H9 (cell line): ENCODE measurements at regions not wholly inside any gene's neighbourhood (a gene's known extent, or its start where the extent isn't known, plus 50 kb on each side); places are given as distances from the start of the nearest gene placed in this dataset.

Experiments used
- DNase-seq: peaks from one replicate; pipeline ENCODE4 v3.0.0-alpha.2; 2017
- H2AFZ ChIP-seq: one replicate; pipeline ENCODE4 v1.6.1; 2013; ENCODE audit warnings: mild to moderate bottlenecking, low read length, control low read depth, moderate library complexity
- H2AK5ac ChIP-seq: 2 replicates; pipeline ENCODE4 v1.6.1; 2013; ENCODE audit warnings: low read length, control low read depth, mixed read lengths; ENCODE audit not compliant: insufficient read length
- H2BK120ac ChIP-seq: one replicate; pipeline ENCODE4 v1.6.1; 2013; ENCODE audit warnings: low read depth, mild to moderate bottlenecking, low read length, control low read depth, inconsistent platforms; ENCODE audit not compliant: poor library complexity, severe bottlenecking
- H2BK12ac ChIP-seq: 2 replicates; pipeline ENCODE4 v1.6.1; 2013; ENCODE audit warnings: low read length, control low read depth, mixed read lengths, low read depth; ENCODE audit not compliant: insufficient read length
- H2BK15ac ChIP-seq: 2 replicates; pipeline ENCODE4 v1.6.1; 2013; ENCODE audit warnings: low read depth, low read length, control low read depth
- H2BK20ac ChIP-seq: one replicate; pipeline ENCODE4 v1.6.1; 2013; ENCODE audit warnings: low read depth, mild to moderate bottlenecking, low read length, control low read depth, inconsistent platforms; ENCODE audit not compliant: poor library complexity, severe bottlenecking
- H2BK5ac ChIP-seq: 2 replicates; pipeline ENCODE4 v1.6.1; 2013; ENCODE audit warnings: low read length, control low read depth, mixed read lengths; ENCODE audit not compliant: insufficient read length
- H3K14ac ChIP-seq: 2 replicates; pipeline ENCODE4 v1.6.1; 2013; ENCODE audit warnings: low read length, control low read depth; ENCODE audit not compliant: insufficient read depth
- H3K18ac ChIP-seq: 2 replicates; pipeline ENCODE4 v1.6.1; 2013; ENCODE audit warnings: low read depth, mild to moderate bottlenecking, mixed read lengths, low read length, control low read depth; ENCODE audit not compliant: insufficient read length
- H3K23ac ChIP-seq: 2 replicates; pipeline ENCODE4 v1.6.1; 2013; ENCODE audit warnings: low read length, control low read depth, mixed read lengths, low read depth; ENCODE audit not compliant: insufficient read length
- H3K23me2 ChIP-seq: 2 replicates; pipeline ENCODE4 v1.6.1; 2013; ENCODE audit warnings: low read depth, mild to moderate bottlenecking, mixed read lengths, low read length, control low read depth; ENCODE audit not compliant: insufficient read length, poor library complexity, severe bottlenecking
- H3K27ac ChIP-seq: 2 replicates; pipeline ENCODE4 v1.5.1; 2013; ENCODE audit warnings: low read length, control low read depth, mixed read lengths, low read depth; ENCODE audit not compliant: insufficient read length
- H3K27me3 ChIP-seq: 2 replicates; pipeline ENCODE4 v1.6.1; 2013; ENCODE audit warnings: low read length, control low read depth, inconsistent platforms; ENCODE audit not compliant: insufficient read depth
- H3K4ac ChIP-seq: 2 replicates; pipeline ENCODE4 v1.6.1; 2013; ENCODE audit warnings: low read depth, mild to moderate bottlenecking, control low read depth, inconsistent platforms, low read length, moderate library complexity
- H3K4me1 ChIP-seq: 2 replicates; pipeline ENCODE4 v1.6.1; 2013; ENCODE audit warnings: low read length, control low read depth, inconsistent platforms; ENCODE audit not compliant: insufficient read depth
- H3K4me2 ChIP-seq: 2 replicates; pipeline ENCODE4 v1.6.1; 2013; ENCODE audit warnings: low read length, control low read depth, mixed read lengths; ENCODE audit not compliant: insufficient read length, insufficient read depth
- H3K56ac ChIP-seq: 2 replicates; pipeline ENCODE4 v1.6.1; 2013; ENCODE audit warnings: low read depth, mild to moderate bottlenecking, mixed read lengths, low read length, control low read depth; ENCODE audit not compliant: insufficient read length
- H3K79me1 ChIP-seq: 2 replicates; pipeline ENCODE4 v1.6.1; 2013; ENCODE audit warnings: low read depth, mild to moderate bottlenecking, moderate library complexity, low read length, control low read depth, inconsistent platforms; ENCODE audit not compliant: insufficient read depth, poor library complexity, severe bottlenecking
- H3K79me2 ChIP-seq: 2 replicates; pipeline ENCODE4 v1.6.1; 2013; ENCODE audit warnings: low read length, control low read depth, inconsistent platforms; ENCODE audit not compliant: insufficient read depth
- H3K9ac ChIP-seq: 2 replicates; pipeline ENCODE4 v1.6.1; 2013; ENCODE audit warnings: low read length, control low read depth, mixed read lengths; ENCODE audit not compliant: insufficient read length; ENCODE audit errors: extremely low read depth
- H3K9me3 ChIP-seq: one replicate; pipeline ENCODE4 v1.6.1; 2013; ENCODE audit warnings: low read depth, low read length, inconsistent platforms; ENCODE audit not compliant: control insufficient read depth
- H3T11ph ChIP-seq: one replicate; pipeline ENCODE4 v1.6.1; 2013; ENCODE audit warnings: mild to moderate bottlenecking, low read length, control low read depth, inconsistent platforms
- H4K20me1 ChIP-seq: one replicate; pipeline ENCODE4 v1.6.1; 2013; ENCODE audit not compliant: control insufficient read depth, insufficient read length, insufficient read depth
- H4K5ac ChIP-seq: 2 replicates; pipeline ENCODE4 v1.6.1; 2013; ENCODE audit warnings: low read depth, mild to moderate bottlenecking, mixed read lengths, low read length, control low read depth; ENCODE audit not compliant: insufficient read length
- H4K8ac ChIP-seq: replicated peaks from 2 replicates; pipeline ENCODE4 v1.6.1; 2013; ENCODE audit warnings: low read length, control low read depth, mixed read lengths, low read depth; ENCODE audit not compliant: insufficient read length
- H4K91ac ChIP-seq: 2 replicates; pipeline ENCODE4 v1.6.1; 2013; ENCODE audit warnings: low read depth, mild to moderate bottlenecking, moderate library complexity, mixed read lengths, low read length, control low read depth; ENCODE audit not compliant: insufficient read length
- H3K27ac Mint-ChIP-seq, 3 experiments: 2 replicates in 2 of 3; 3 replicates in 1 of 3; pipeline ENCODE4 v1.8.0; 2020 to 2021; ENCODE audit warnings: mixed read lengths in 3 of 3, mild to moderate bottlenecking in 1 of 3, moderate library complexity in 1 of 3
- H3K27me3 Mint-ChIP-seq: 2 replicates; pipeline ENCODE4 v1.8.0; 2021; ENCODE audit warnings: low read depth, mild to moderate bottlenecking, moderate library complexity, mixed read lengths
- H3K36me3 Mint-ChIP-seq, 3 experiments: 2 replicates in 2 of 3; 3 replicates in 1 of 3; pipeline ENCODE4 v1.8.0; 2020 to 2021; ENCODE audit warnings: low read depth in 3 of 3, mixed read lengths in 3 of 3; ENCODE audit not compliant: insufficient read depth in 1 of 3
- H3K4me1 Mint-ChIP-seq, 2 experiments: 2 replicates each; pipeline ENCODE4 v1.8.0; 2020; ENCODE audit warnings: mixed read lengths in 2 of 2
- H3K4me3 Mint-ChIP-seq, 2 experiments: 2 replicates in 1 of 2; 3 replicates in 1 of 2; pipeline ENCODE4 v1.8.0; 2020 to 2021; ENCODE audit warnings: mild to moderate bottlenecking in 2 of 2, mixed read lengths in 2 of 2, moderate library complexity in 1 of 2
- H3K9me3 Mint-ChIP-seq, 2 experiments: 2 replicates in 1 of 2; 3 replicates in 1 of 2; pipeline ENCODE4 v1.8.0; 2020; ENCODE audit warnings: mild to moderate bottlenecking in 2 of 2, mixed read lengths in 2 of 2, moderate library complexity in 1 of 2
- WGBS: extraction: QIAGEN DNeasy Blood & Tissue Kit; methylation state at CpG from one replicate; pipeline ENCODE4 v1.1.7; 2013; ENCODE audit warnings: missing lambda C conversion rate, low lambda C conversion rate, mixed read lengths; ENCODE audit not compliant: insufficient read length; ENCODE audit errors: extremely low coverage; 5-methylcytosine and 5-hydroxymethylcytosine counted together
- TF ChIP-seq, protein P1 (sequence below): fragments of 200-600 bp; sonication (generic); conservative IDR thresholded peaks from 3 replicates; pipeline ENCODE4 v1.8.0; 2021; ENCODE audit warnings: antibody characterized with exemption, mild to moderate bottlenecking

GRCh38 chr4:176970853-176971252 is 178.1 kb upstream of the VEGFC start:
- no peak overlapping the region for H3K27ac ChIP-seq
- H4K20me1 ChIP-seq, result no peaks in the 10 kb centered on the region
- H4K91ac ChIP-seq, result no peak overlapping the region
- H3K9me3 Mint-ChIP-seq, result no peaks in the 10 kb centered on the region
- H3K79me1 ChIP-seq, result no peaks in the 10 kb centered on the region
- no peaks in the 10 kb centered on the region for H3K36me3 Mint-ChIP-seq
- H3K14ac ChIP-seq, result no peak overlapping the region
- no peak overlapping the region for H2BK5ac ChIP-seq
- no peaks in the 10 kb centered on the region for H3K9me3 ChIP-seq
- no peaks in the 10 kb centered on the region for H3K27me3 ChIP-seq
- H2BK15ac ChIP-seq, result no peak overlapping the region
- H3K4me2 ChIP-seq, result no peak overlapping the region
- no peak overlapping the region for H3K56ac ChIP-seq
- no peaks in the 10 kb centered on the region for H3K27me3 Mint-ChIP-seq
- peaks cover 0 to 5% of the 10 kb centered on the region in 2 experiments for H3K4me1 Mint-ChIP-seq
- H3K4me1 ChIP-seq, result no peaks in the 10 kb centered on the region
- H2BK120ac ChIP-seq, result no peak overlapping the region
- H3K9ac ChIP-seq, result no peak overlapping the region
- no peak overlapping the region for H4K8ac ChIP-seq
- H3K79me2 ChIP-seq, result no peaks in the 10 kb centered on the region
- no peak overlapping the region for H3K4ac ChIP-seq
- TF ChIP-seq, protein P1, sequence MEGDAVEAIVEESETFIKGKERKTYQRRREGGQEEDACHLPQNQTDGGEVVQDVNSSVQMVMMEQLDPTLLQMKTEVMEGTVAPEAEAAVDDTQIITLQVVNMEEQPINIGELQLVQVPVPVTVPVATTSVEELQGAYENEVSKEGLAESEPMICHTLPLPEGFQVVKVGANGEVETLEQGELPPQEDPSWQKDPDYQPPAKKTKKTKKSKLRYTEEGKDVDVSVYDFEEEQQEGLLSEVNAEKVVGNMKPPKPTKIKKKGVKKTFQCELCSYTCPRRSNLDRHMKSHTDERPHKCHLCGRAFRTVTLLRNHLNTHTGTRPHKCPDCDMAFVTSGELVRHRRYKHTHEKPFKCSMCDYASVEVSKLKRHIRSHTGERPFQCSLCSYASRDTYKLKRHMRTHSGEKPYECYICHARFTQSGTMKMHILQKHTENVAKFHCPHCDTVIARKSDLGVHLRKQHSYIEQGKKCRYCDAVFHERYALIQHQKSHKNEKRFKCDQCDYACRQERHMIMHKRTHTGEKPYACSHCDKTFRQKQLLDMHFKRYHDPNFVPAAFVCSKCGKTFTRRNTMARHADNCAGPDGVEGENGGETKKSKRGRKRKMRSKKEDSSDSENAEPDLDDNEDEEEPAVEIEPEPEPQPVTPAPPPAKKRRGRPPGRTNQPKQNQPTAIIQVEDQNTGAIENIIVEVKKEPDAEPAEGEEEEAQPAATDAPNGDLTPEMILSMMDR, result no peak
- no peaks in the 10 kb centered on the region for H3K23me2 ChIP-seq
- H2AFZ ChIP-seq, result no peak overlapping the region
- H2BK20ac ChIP-seq, result no peak overlapping the region
- H3K27ac Mint-ChIP-seq, result no peak overlapping the region
- no peak overlapping the region for H3K4me3 Mint-ChIP-seq
- no peak for DNase-seq
- no peak overlapping the region for H3K23ac ChIP-seq
- no peak overlapping the region for H4K5ac ChIP-seq
- no peak overlapping the region for H3K18ac ChIP-seq
- H2BK12ac ChIP-seq, result no peak overlapping the region
- no peak overlapping the region for H3T11ph ChIP-seq
- no peak overlapping the region for H2AK5ac ChIP-seq
- WGBS, result no CpG with 5 or more reads among the region's 4 CpGs
